ENCODE measurements at regions not wholly inside any gene's neighbourhood (a gene's known extent, or its start where the extent isn't known, plus 50 kb on each side); places are given as distances from the start of the nearest gene placed in this dataset.

DNA sequence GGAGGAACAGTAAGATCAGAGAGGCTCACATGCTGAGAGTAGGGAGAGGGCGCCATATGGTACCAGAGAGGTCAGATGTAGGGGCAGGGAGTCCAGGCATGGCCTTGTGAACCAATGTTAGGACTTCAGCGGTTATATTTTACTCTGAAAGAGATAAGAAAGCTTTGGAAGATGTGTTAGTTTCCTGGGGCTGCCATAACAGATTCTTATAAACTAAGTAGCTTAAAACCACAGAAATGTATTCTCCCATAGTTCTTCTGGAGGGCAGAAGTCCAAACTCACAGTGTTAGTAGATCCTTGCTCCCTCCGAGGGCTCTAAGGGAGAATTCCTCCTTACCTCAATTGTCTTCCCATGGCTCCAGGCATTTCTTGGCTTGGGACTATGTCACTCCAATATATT lies 502.5 kb upstream of the ADGRL2 start:
- H3K4me3 ChIP-seq (ENCODE audit: low read depth in 2 of 2, low read length in 2 of 2) = no peak overlapping the region
- no peaks in the 10 kb centered on the region for H3K36me3 ChIP-seq (ENCODE audit: control insufficient read depth, insufficient read depth, low read length)
- in situ Hi-C loops (cut with HindIII; ENCODE audit: low pct_unique_long_range_greater_than_20kb, low sequenced_read_pairs) (no loop called here), intact Hi-C loops (cut with micrococcal nuclease; ENCODE audit: unreplicated experiment) (no loop called here)
- no TSS peak for BruUV-seq (replicated peaks)
- H3K27me3 ChIP-seq (ENCODE audit: control insufficient read depth, insufficient read depth, low read length) = no peaks in the 10 kb centered on the region
- H3K27ac ChIP-seq (ENCODE audit: low read length) = no peak overlapping the region
- ATAC-seq (no peak), DNase-seq (ENCODE audit: low read depth, low spot score) (no peak)
- POLR2A ChIA-PET = no interaction called here
- no peaks in the 10 kb centered on the region for H3K4me1 ChIP-seq (ENCODE audit: control insufficient read depth, insufficient read depth, low read length)
- CTCF ChIA-PET = no interaction called here
- no peak for TF ChIP-seq TCF7L2 (IDR thresholded peaks at IDR 0.05; ENCODE audit: low read depth, low read length)
- TF ChIP-seq POLR2AphosphoS5 (IDR thresholded peaks at IDR 0.05; ENCODE audit: low read depth, low read length) = no peak
- TF ChIP-seq SIN3A (IDR thresholded peaks at IDR 0.05; ENCODE audit: borderline replicate concordance, insufficient read depth, low read depth, low read length) = no peak
- TF ChIP-seq, protein P1, sequence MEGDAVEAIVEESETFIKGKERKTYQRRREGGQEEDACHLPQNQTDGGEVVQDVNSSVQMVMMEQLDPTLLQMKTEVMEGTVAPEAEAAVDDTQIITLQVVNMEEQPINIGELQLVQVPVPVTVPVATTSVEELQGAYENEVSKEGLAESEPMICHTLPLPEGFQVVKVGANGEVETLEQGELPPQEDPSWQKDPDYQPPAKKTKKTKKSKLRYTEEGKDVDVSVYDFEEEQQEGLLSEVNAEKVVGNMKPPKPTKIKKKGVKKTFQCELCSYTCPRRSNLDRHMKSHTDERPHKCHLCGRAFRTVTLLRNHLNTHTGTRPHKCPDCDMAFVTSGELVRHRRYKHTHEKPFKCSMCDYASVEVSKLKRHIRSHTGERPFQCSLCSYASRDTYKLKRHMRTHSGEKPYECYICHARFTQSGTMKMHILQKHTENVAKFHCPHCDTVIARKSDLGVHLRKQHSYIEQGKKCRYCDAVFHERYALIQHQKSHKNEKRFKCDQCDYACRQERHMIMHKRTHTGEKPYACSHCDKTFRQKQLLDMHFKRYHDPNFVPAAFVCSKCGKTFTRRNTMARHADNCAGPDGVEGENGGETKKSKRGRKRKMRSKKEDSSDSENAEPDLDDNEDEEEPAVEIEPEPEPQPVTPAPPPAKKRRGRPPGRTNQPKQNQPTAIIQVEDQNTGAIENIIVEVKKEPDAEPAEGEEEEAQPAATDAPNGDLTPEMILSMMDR (IDR thresholded peaks at IDR 0.05) = no peak
- TF ChIP-seq, protein P2, sequence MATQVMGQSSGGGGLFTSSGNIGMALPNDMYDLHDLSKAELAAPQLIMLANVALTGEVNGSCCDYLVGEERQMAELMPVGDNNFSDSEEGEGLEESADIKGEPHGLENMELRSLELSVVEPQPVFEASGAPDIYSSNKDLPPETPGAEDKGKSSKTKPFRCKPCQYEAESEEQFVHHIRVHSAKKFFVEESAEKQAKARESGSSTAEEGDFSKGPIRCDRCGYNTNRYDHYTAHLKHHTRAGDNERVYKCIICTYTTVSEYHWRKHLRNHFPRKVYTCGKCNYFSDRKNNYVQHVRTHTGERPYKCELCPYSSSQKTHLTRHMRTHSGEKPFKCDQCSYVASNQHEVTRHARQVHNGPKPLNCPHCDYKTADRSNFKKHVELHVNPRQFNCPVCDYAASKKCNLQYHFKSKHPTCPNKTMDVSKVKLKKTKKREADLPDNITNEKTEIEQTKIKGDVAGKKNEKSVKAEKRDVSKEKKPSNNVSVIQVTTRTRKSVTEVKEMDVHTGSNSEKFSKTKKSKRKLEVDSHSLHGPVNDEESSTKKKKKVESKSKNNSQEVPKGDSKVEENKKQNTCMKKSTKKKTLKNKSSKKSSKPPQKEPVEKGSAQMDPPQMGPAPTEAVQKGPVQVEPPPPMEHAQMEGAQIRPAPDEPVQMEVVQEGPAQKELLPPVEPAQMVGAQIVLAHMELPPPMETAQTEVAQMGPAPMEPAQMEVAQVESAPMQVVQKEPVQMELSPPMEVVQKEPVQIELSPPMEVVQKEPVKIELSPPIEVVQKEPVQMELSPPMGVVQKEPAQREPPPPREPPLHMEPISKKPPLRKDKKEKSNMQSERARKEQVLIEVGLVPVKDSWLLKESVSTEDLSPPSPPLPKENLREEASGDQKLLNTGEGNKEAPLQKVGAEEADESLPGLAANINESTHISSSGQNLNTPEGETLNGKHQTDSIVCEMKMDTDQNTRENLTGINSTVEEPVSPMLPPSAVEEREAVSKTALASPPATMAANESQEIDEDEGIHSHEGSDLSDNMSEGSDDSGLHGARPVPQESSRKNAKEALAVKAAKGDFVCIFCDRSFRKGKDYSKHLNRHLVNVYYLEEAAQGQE (IDR thresholded peaks at IDR 0.05; ENCODE audit: insufficient read depth in 1 of 2, low read depth in 2 of 2, low read length in 1 of 2) = no peak
- no peaks in the 10 kb centered on the region for H3K9me3 ChIP-seq (ENCODE audit: control insufficient read depth, insufficient read depth, low read depth, low read length)

DNA sequence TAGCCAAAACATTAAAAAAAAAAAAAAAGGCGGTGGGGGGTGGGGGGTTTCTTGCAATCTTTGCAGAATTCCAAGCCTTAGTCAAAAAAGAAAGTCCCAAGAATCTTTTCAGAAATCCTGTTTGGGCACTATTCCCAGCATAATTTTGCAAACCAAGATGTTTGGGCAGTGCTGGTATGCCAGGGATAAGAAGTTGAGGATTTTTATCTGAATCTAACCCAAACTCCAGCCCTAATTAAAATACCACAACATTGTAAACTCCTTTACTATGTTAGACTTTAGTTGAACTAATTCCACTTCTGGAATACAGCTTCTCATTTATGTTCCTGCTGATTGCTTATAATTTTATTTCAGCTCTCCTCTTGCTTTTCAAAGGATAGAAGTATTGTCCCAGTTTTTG lies 504.1 kb upstream of the ADGRL2 start:
- no peaks in the 10 kb centered on the region for H3K36me3 ChIP-seq (ENCODE audit: control insufficient read depth, insufficient read depth, low read length)
- no peak overlapping the region for H3K27ac ChIP-seq (ENCODE audit: low read length)
- H3K4me1 ChIP-seq (ENCODE audit: control insufficient read depth, insufficient read depth, low read length) = no peaks in the 10 kb centered on the region
- H3K4me3 ChIP-seq (ENCODE audit: low read depth in 2 of 2, low read length in 2 of 2) = no peak overlapping the region
- ChIA-PET CTCF (no interaction called here), POLR2A (no interaction called here)
- TF ChIP-seq, protein P2 (IDR thresholded peaks at IDR 0.05; ENCODE audit: insufficient read depth in 1 of 2, low read depth in 2 of 2, low read length in 1 of 2) = no peak
- no peak for TF ChIP-seq POLR2AphosphoS5 (IDR thresholded peaks at IDR 0.05; ENCODE audit: low read depth, low read length)
- intact Hi-C loops (cut with micrococcal nuclease; ENCODE audit: unreplicated experiment) = no loop called here
- ATAC-seq (no peak), DNase-seq (ENCODE audit: low read depth, low spot score) (no peak)
- in situ Hi-C loops (cut with HindIII; ENCODE audit: low pct_unique_long_range_greater_than_20kb, low sequenced_read_pairs) = no loop called here
- H3K9me3 ChIP-seq (ENCODE audit: control insufficient read depth, insufficient read depth, low read depth, low read length) = no peaks in the 10 kb centered on the region
- no TSS peak for BruUV-seq (replicated peaks)
- no peaks in the 10 kb centered on the region for H3K27me3 ChIP-seq (ENCODE audit: control insufficient read depth, insufficient read depth, low read length)

All from Panc1 (cell line).